ENCODE measurements at regions not wholly inside any gene's neighbourhood (a gene's known extent, or its start where the extent isn't known, plus 50 kb on each side); places are given as distances from the start of the nearest gene placed in this dataset.
"Not testable (repeated sequence)": the region's sequence is repeated elsewhere in the genome, so short reads cannot be mapped to it uniquely, and the experiment has no call there.

GRCh38 chr21:10270211-10270610 is 251.2 kb upstream of the TPTE start:
- not testable (repeated sequence) for ATAC-seq

GRCh38 chr21:10271666-10272207 is 249.6 kb upstream of the TPTE start:
- peak; percentile 27 for DNase-seq (ENCODE audit: low spot score)
- ATAC-seq; intact Hi-C loops (cut with DNase I): not testable (repeated sequence)

More at GRCh38 chr21:10270211-10270610, 251.2 kb upstream of the TPTE start:
- intact Hi-C loops (cut with DNase I); DNase-seq (ENCODE audit: low spot score): not testable (repeated sequence)

GRCh38 chr21:10272216-10272615 is 249.2 kb upstream of the TPTE start:
- intact Hi-C loops (cut with DNase I) = no loop called here
- no peak for ATAC-seq
- peak; percentile 42 for DNase-seq (ENCODE audit: low spot score)

- intact Hi-C loops (cut with DNase I) = no loop called here
Measured at GRCh38 chr21:10273196-10273595, 248.2 kb upstream of the TPTE start.

GRCh38 chr21:10273794-10274338 is 247.5 kb upstream of the TPTE start:
- ATAC-seq; DNase-seq (ENCODE audit: low spot score); intact Hi-C loops (cut with DNase I): not testable (repeated sequence)

More at GRCh38 chr21:10273196-10273595, 248.2 kb upstream of the TPTE start:
- DNase-seq (ENCODE audit: low spot score) (no peak), ATAC-seq (no peak)

Measured in sciatic nerve (tissue), 2 donors.